Nephron progenitor cell (in vitro differentiated cells): ENCODE measurements at regions not wholly inside any gene's neighbourhood (a gene's known extent, or its start where the extent isn't known, plus 50 kb on each side); places are given as distances from the start of the nearest gene placed in this dataset.

Experiments used
- DNase-seq: peaks from one replicate; pipeline ENCODE4 v3.0.0; 2021
- H3K27ac Mint-ChIP-seq: 2 replicates; pipeline ENCODE4 v1.8.0; 2021; ENCODE audit warnings: mild to moderate bottlenecking, moderate library complexity, mixed read lengths
- H3K27me3 Mint-ChIP-seq: 2 replicates; pipeline ENCODE4 v1.8.0; 2021; ENCODE audit warnings: mild to moderate bottlenecking, low read depth, mixed read lengths; ENCODE audit not compliant: poor library complexity
- H3K36me3 Mint-ChIP-seq: 2 replicates; pipeline ENCODE4 v1.8.0; 2021; ENCODE audit warnings: low read depth, mixed read lengths
- H3K4me1 Mint-ChIP-seq: 2 replicates; pipeline ENCODE4 v1.8.0; 2021; ENCODE audit warnings: mixed read lengths
- H3K4me3 Mint-ChIP-seq: 2 replicates; pipeline ENCODE4 v1.8.0; 2021; ENCODE audit warnings: mild to moderate bottlenecking, moderate library complexity, mixed read lengths
- H3K9me3 Mint-ChIP-seq: 2 replicates; pipeline ENCODE4 v1.8.0; 2021; ENCODE audit warnings: mild to moderate bottlenecking, moderate library complexity, mixed read lengths
- TF ChIP-seq, protein P1 (sequence below): fragments of 200-600 bp; sonication (generic); IDR thresholded peaks from 2 replicates; pipeline ENCODE4 v1.5.0; 2021; ENCODE audit warnings: antibody characterized with exemption

- TF ChIP-seq, protein P1, sequence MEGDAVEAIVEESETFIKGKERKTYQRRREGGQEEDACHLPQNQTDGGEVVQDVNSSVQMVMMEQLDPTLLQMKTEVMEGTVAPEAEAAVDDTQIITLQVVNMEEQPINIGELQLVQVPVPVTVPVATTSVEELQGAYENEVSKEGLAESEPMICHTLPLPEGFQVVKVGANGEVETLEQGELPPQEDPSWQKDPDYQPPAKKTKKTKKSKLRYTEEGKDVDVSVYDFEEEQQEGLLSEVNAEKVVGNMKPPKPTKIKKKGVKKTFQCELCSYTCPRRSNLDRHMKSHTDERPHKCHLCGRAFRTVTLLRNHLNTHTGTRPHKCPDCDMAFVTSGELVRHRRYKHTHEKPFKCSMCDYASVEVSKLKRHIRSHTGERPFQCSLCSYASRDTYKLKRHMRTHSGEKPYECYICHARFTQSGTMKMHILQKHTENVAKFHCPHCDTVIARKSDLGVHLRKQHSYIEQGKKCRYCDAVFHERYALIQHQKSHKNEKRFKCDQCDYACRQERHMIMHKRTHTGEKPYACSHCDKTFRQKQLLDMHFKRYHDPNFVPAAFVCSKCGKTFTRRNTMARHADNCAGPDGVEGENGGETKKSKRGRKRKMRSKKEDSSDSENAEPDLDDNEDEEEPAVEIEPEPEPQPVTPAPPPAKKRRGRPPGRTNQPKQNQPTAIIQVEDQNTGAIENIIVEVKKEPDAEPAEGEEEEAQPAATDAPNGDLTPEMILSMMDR = no peak
- no peak for DNase-seq
- Mint-ChIP-seq H3K9me3 (no peaks in the 10 kb centered on the region), H3K27me3 (peaks cover 4% of the 10 kb centered on the region), H3K27ac (no peak overlapping the region), H3K4me3 (no peak overlapping the region), H3K4me1 (peaks cover 16% of the 10 kb centered on the region), H3K36me3 (no peaks in the 10 kb centered on the region)
These were observed 244.6 kb downstream of the KIF4B start for GRCh38 chr5:155258161-155258560.

- no peak for DNase-seq
- TF ChIP-seq, protein P1 = no peak
- no peak overlapping the region for H3K4me3 Mint-ChIP-seq
- no peak overlapping the region for H3K27ac Mint-ChIP-seq
- no peaks in the 10 kb centered on the region for H3K9me3 Mint-ChIP-seq
- no peaks in the 10 kb centered on the region for H3K36me3 Mint-ChIP-seq
- peaks cover under 1% of the 10 kb centered on the region for H3K4me1 Mint-ChIP-seq
- peaks cover 4% of the 10 kb centered on the region for H3K27me3 Mint-ChIP-seq
These were observed 246.1 kb downstream of the KIF4B start for GRCh38 chr5:155259648-155260047.

DNA sequence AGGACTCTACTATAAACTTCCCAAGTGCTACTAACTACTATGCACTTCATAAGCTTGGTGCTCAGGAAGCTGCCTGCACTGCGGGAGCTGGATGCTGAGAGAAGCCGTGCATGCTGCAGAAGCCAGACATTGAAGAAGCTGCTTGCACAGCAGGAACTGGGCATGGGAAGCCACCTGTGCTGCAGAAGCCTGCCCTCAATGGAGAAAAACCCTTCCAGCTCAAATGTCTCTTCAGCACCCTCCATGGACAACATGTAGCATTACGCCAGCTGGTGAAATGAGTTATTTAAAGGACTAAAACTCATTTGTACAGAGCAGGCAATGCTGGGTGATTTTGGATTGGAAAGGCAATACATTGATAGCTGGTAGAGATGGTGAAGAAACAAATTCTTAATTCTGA is 247.2 kb downstream of the KIF4B start:
- Mint-ChIP-seq H3K9me3 (no peaks in the 10 kb centered on the region), H3K27me3 (peaks cover 4% of the 10 kb centered on the region), H3K36me3 (no peaks in the 10 kb centered on the region), H3K4me1 (no peaks in the 10 kb centered on the region), H3K4me3 (no peak overlapping the region), H3K27ac (no peak overlapping the region)
- no peak for DNase-seq
- TF ChIP-seq, protein P1 = peak; percentile 36

DNA sequence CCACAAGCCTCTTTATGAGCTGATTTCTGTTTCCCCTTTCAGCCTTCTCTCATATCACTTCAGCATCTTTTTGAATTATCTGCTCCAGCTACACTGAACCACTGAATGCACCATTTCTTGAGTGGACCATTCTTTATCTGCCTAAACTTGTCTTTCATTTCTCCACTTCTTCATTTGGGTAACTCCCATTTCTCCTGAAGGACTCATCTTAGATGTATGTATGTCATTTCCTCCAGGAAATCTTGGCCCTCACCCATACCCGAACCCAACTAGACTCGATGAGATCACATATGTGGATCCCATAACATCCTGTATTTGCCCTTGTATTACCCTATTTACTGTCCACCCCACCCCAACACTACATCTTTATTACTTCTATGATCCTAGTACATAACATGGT is 249.8 kb downstream of the KIF4B start:
- peaks cover 4% of the 10 kb centered on the region for H3K27me3 Mint-ChIP-seq

GRCh38 chr5:155264809-155265208 is 251.3 kb downstream of the KIF4B start:
- Mint-ChIP-seq H3K4me1 (no peaks in the 10 kb centered on the region), H3K9me3 (no peaks in the 10 kb centered on the region), H3K27ac (no peak overlapping the region), H3K27me3 (peaks cover 4% of the 10 kb centered on the region), H3K4me3 (no peak overlapping the region), H3K36me3 (no peaks in the 10 kb centered on the region)
- DNase-seq = no peak
- TF ChIP-seq, protein P1 = no peak

More for the DNA sequence above, 249.8 kb downstream of the KIF4B start:
- no peak for DNase-seq
- Mint-ChIP-seq H3K4me3 (no peak overlapping the region), H3K9me3 (no peaks in the 10 kb centered on the region), H3K4me1 (no peaks in the 10 kb centered on the region), H3K27ac (no peak overlapping the region), H3K36me3 (no peaks in the 10 kb centered on the region)
- TF ChIP-seq, protein P1 = no peak

DNA sequence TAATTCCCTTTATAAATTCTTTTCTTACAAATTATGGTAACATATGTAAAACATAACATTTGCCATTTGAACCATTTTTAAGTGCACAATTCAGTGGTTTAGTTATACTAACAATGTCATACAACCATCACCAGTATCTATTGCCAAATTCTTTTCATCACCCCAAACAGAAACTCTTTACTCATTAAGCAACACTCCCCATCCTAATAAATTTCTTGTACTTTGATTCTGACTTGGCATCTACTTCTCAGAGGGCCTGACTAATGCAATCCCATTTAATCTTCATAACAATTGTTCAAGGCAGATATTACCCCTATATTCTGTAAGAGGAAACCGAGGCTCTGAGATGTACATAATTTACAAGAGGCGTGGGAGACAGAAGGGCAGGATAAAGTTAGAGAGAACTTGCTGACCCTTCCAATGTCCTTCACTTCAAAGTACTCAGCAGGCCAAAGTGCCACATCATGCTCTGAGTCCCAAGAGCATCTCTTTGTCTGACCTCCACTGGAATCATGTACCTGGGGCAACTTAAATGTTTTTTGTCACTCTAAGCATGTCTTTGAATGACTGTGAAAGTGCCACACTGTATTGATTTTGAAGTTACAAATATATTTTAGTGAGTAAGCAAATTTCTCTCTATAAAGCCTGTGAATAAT is 255.3 kb downstream of the KIF4B start:
- H3K4me3 Mint-ChIP-seq = no peak overlapping the region
- no peak for DNase-seq
- H3K27ac Mint-ChIP-seq = no peak overlapping the region
- H3K36me3 Mint-ChIP-seq = no peaks in the 10 kb centered on the region
- TF ChIP-seq, protein P1 = no peak
- peaks cover 33% of the 10 kb centered on the region for H3K4me1 Mint-ChIP-seq
- no peaks in the 10 kb centered on the region for H3K9me3 Mint-ChIP-seq
- H3K27me3 Mint-ChIP-seq = peaks cover 2% of the 10 kb centered on the region
